HG03196 (cell line): ENCODE measurements at regions not wholly inside any gene's neighbourhood (a gene's known extent, or its start where the extent isn't known, plus 50 kb on each side); places are given as distances from the start of the nearest gene placed in this dataset.

Source experiments
- ATAC-seq: cut with Tn5 transposase; IDR thresholded peaks from one replicate; pipeline ENCODE4 v1.9.1; 2021; ENCODE audit not compliant: unreplicated experiment

GRCh38 chr4:181465826-181466225 is 777.4 kb upstream of the TENM3 start:
- no peak for ATAC-seq

- no peak for ATAC-seq
Measured at GRCh38 chr4:181468451-181468850, 774.8 kb upstream of the TENM3 start.

GRCh38 chr4:181470306-181470705 is 772.9 kb upstream of the TENM3 start:
- ATAC-seq: no peak

- no peak for ATAC-seq
Measured at GRCh38 chr4:181475359-181475758, 767.8 kb upstream of the TENM3 start.

- ATAC-seq: no peak
Measured at GRCh38 chr4:181475781-181476507, 767.3 kb upstream of the TENM3 start.

GRCh38 chr4:181476508-181476890 is 766.7 kb upstream of the TENM3 start:
- ATAC-seq: no peak

- ATAC-seq: no peak
Measured at GRCh38 chr4:181477591-181477990, 765.6 kb upstream of the TENM3 start.

GRCh38 chr4:181478656-181479055 is 764.5 kb upstream of the TENM3 start:
- no peak for ATAC-seq

GRCh38 chr4:181479141-181479540 is 764.1 kb upstream of the TENM3 start:
- no peak for ATAC-seq

- ATAC-seq: no peak
Measured at GRCh38 chr4:181484396-181484795, 758.8 kb upstream of the TENM3 start.

- no peak for ATAC-seq
Measured at GRCh38 chr4:181488926-181489325, 754.3 kb upstream of the TENM3 start.

GRCh38 chr4:181498148-181498547 is 745.1 kb upstream of the TENM3 start:
- no peak for ATAC-seq

GRCh38 chr4:181502611-181503010 is 740.6 kb upstream of the TENM3 start:
- no peak for ATAC-seq

GRCh38 chr4:181503687-181504390 is 739.4 kb upstream of the TENM3 start:
- ATAC-seq: no peak

GRCh38 chr4:181504924-181505323 is 738.3 kb upstream of the TENM3 start:
- ATAC-seq: no peak

- no peak for ATAC-seq
Measured at GRCh38 chr4:181507180-181507835, 735.9 kb upstream of the TENM3 start.

GRCh38 chr4:181507938-181508337 is 735.3 kb upstream of the TENM3 start:
- no peak for ATAC-seq

- no peak for ATAC-seq
Measured at GRCh38 chr4:181508601-181509000, 734.6 kb upstream of the TENM3 start.

GRCh38 chr4:181509073-181509472 is 734.1 kb upstream of the TENM3 start:
- ATAC-seq: no peak

GRCh38 chr4:181517491-181517890 is 725.7 kb upstream of the TENM3 start:
- ATAC-seq: no peak

GRCh38 chr4:181520790-181521189 is 722.4 kb upstream of the TENM3 start:
- ATAC-seq: no peak

GRCh38 chr4:181523973-181524372 is 719.2 kb upstream of the TENM3 start:
- no peak for ATAC-seq
